OCI-LY7 (cell line): ENCODE measurements at regions not wholly inside any gene's neighbourhood (a gene's known extent, or its start where the extent isn't known, plus 50 kb on each side); places are given as distances from the start of the nearest gene placed in this dataset.

ENCODE experiments used
- BruUV-seq: library from RNA; stranded (reverse); fragments of 400-500 nt; replicated peaks from 2 replicates; lab custom pipeline; 2021; lab: Mats Ljungman, UMichigan
- CTCF ChIA-PET: fragments of 300-600 bp; sonication (Branson Sonifier 250); formaldehyde crosslinking; loops from one replicate; lab custom pipeline; 2022; ENCODE audit warnings: antibody characterized with exemption; ENCODE audit not compliant: unreplicated experiment; lab: Charles Lee
- POLR2A ChIA-PET: fragments of 300-600 bp; sonication (Branson Sonifier 250); formaldehyde crosslinking; loops from one replicate; lab custom pipeline; 2022; ENCODE audit warnings: antibody characterized with exemption; lab: Charles Lee
- DNase-seq: peaks from one replicate; pipeline ENCODE4 v3.0.0-alpha.2; 2015; ENCODE audit warnings: low spot score
- H2AFZ ChIP-seq: fragments of 200-600 bp; sonication (generic), shearing (Covaris generic); 2 replicates; pipeline ENCODE4 v1.6.1; 2014; ENCODE audit warnings: mild to moderate bottlenecking, antibody characterized with exemption, low read length, moderate library complexity
- H3K27ac ChIP-seq: fragments of 200-600 bp; sonication (generic); 2 replicates; pipeline ENCODE4 v1.5.1; 2014; ENCODE audit warnings: mixed run types, low read depth, mild to moderate bottlenecking, moderate library complexity, low read length, inconsistent platforms; ENCODE audit not compliant: poor library complexity, severe bottlenecking
- H3K36me3 ChIP-seq: fragments of 200-600 bp; sonication (generic); 2 replicates; pipeline ENCODE4 v1.6.1; 2014; ENCODE audit warnings: mild to moderate bottlenecking, antibody characterized with exemption, low read length, moderate library complexity, mixed read lengths; ENCODE audit not compliant: insufficient read depth
- H3K4me1 ChIP-seq: fragments of 200-600 bp; sonication (generic); 2 replicates; pipeline ENCODE4 v1.5.1; 2014; ENCODE audit warnings: mild to moderate bottlenecking, low read length; ENCODE audit not compliant: insufficient read depth, poor library complexity, severe bottlenecking
- H3K4me2 ChIP-seq: fragments of 200-600 bp; sonication (generic); 2 replicates; pipeline ENCODE4 v1.6.1; 2014; ENCODE audit warnings: mild to moderate bottlenecking, low read length
- H3K4me3 ChIP-seq: fragments of 200-600 bp; sonication (generic); 2 replicates; pipeline ENCODE4 v1.5.1; 2014; ENCODE audit warnings: mild to moderate bottlenecking, low read depth, low read length; ENCODE audit not compliant: poor library complexity, severe bottlenecking
- H3K79me2 ChIP-seq: fragments of 200-600 bp; sonication (generic); 2 replicates; pipeline ENCODE4 v1.6.1; 2016; ENCODE audit warnings: low read depth, mild to moderate bottlenecking, low read length, moderate library complexity, mixed read lengths; ENCODE audit not compliant: insufficient read depth
- H3K9me2 ChIP-seq: fragments of 200-600 bp; sonication (generic); 2 replicates; pipeline ENCODE4 v1.6.1; 2016; ENCODE audit warnings: mild to moderate bottlenecking, low read length, mixed read lengths; ENCODE audit not compliant: insufficient read depth
- H3K9me3 ChIP-seq: fragments of 200-600 bp; sonication (generic); 2 replicates; pipeline ENCODE4 v1.6.1; 2014; ENCODE audit warnings: mild to moderate bottlenecking, mixed run types, low read length, mixed read lengths
- H4K20me1 ChIP-seq: fragments of 200-600 bp; sonication (generic); 2 replicates; pipeline ENCODE4 v1.6.1; 2014; ENCODE audit warnings: mild to moderate bottlenecking, antibody characterized with exemption, low read length, moderate library complexity, mixed read lengths; ENCODE audit not compliant: insufficient read depth
- CTCF ChIP-seq: fragments of 200-600 bp; sonication (generic); conservative IDR thresholded peaks from 2 replicates; pipeline ENCODE4 v1.5.1; 2014; ENCODE audit warnings: mild to moderate bottlenecking, antibody characterized with exemption, low read length, moderate library complexity, mixed read lengths
- EZH2phosphoT487 ChIP-seq: fragments of 200-600 bp; sonication (generic); IDR thresholded peaks from 2 replicates; pipeline ENCODE4 v1.6.1; 2018; ENCODE audit warnings: low read depth, borderline replicate concordance, mild to moderate bottlenecking, mixed run types, antibody characterized with exemption, low read length, moderate library complexity, mixed read lengths
- intact Hi-C: fragments of 100-400 bp; cut with micrococcal nuclease; formaldehyde crosslinking; loops from one replicate; pipeline ENCODE4 v1.10.0; 2022; ENCODE audit not compliant: unreplicated experiment

- no peak for DNase-seq
- H2AFZ ChIP-seq = no peak overlapping the region
- H3K36me3 ChIP-seq = no peaks in the 10 kb centered on the region
- H3K4me2 ChIP-seq = no peak overlapping the region
- H3K9me2 ChIP-seq = no peaks in the 10 kb centered on the region
- TF ChIP-seq EZH2phosphoT487 (no peak), CTCF (no peak)
- H3K27ac ChIP-seq = no peak overlapping the region
- intact Hi-C loops = no loop called here
- CTCF ChIA-PET = no interaction called here
- H3K4me3 ChIP-seq = no peak overlapping the region
- BruUV-seq = no TSS peak
- H3K4me1 ChIP-seq = no peaks in the 10 kb centered on the region
- H4K20me1 ChIP-seq = no peaks in the 10 kb centered on the region
- H3K9me3 ChIP-seq = no peaks in the 10 kb centered on the region
- POLR2A ChIA-PET = no interaction called here
- no peaks in the 10 kb centered on the region for H3K79me2 ChIP-seq
These were observed 644.2 kb downstream of the ZNF674 start for GRCh38 chrX:45900766-45901615.

GRCh38 chrX:45894864-45895645, 650.2 kb downstream of the ZNF674 start:
- Histone ChIP-seq H3K4me1 (no peaks in the 10 kb centered on the region), H3K4me3 (no peak overlapping the region), H3K9me2 (no peaks in the 10 kb centered on the region), H3K36me3 (no peaks in the 10 kb centered on the region), H3K27ac (no peak overlapping the region), H3K4me2 (no peak overlapping the region), H4K20me1 (no peaks in the 10 kb centered on the region), H2AFZ (no peak overlapping the region), H3K79me2 (no peaks in the 10 kb centered on the region), H3K9me3 (no peaks in the 10 kb centered on the region)
- ChIA-PET POLR2A (no interaction called here), CTCF (no interaction called here)
- intact Hi-C loops = no loop called here
- no peak for DNase-seq
- no TSS peak for BruUV-seq
- TF ChIP-seq CTCF (no peak), EZH2phosphoT487 (no peak)

GRCh38 chrX:45889471-45889870, 655.8 kb downstream of the ZNF674 start:
- H3K9me2 ChIP-seq = no peaks in the 10 kb centered on the region
- ChIA-PET POLR2A (no interaction called here), CTCF (no interaction called here)
- no peak overlapping the region for H3K4me2 ChIP-seq
- H3K4me1 ChIP-seq = no peaks in the 10 kb centered on the region
- H3K4me3 ChIP-seq = no peak overlapping the region
- intact Hi-C loops = no loop called here
- no peak overlapping the region for H2AFZ ChIP-seq
- DNase-seq = no peak
- H3K9me3 ChIP-seq = no peaks in the 10 kb centered on the region
- H3K36me3 ChIP-seq = no peaks in the 10 kb centered on the region
- H3K27ac ChIP-seq = no peak overlapping the region
- no peaks in the 10 kb centered on the region for H4K20me1 ChIP-seq
- no TSS peak for BruUV-seq
- H3K79me2 ChIP-seq = no peaks in the 10 kb centered on the region
- TF ChIP-seq EZH2phosphoT487 (no peak), CTCF (no peak)
